HCT116 (cell line): ENCODE measurements at regions not wholly inside any gene's neighbourhood (a gene's known extent, or its start where the extent isn't known, plus 50 kb on each side); places are given as distances from the start of the nearest gene placed in this dataset.

ENCODE experiments used
- ATAC-seq: fragments of 200-7000 bp; cut with Tn5 transposase; 2 replicates; pipeline ENCODE4 v1.9.1; 2020; ENCODE audit warnings: mild to moderate bottlenecking, moderate library complexity
- BruUV-seq: library from RNA; stranded (reverse); fragments of 400-500 nt; replicated peaks from 2 replicates; lab custom pipeline; 2021; lab: Mats Ljungman, UMichigan
- CTCF ChIA-PET: fragments of 300-600 bp; sonication (Branson Sonifier 250); formaldehyde crosslinking; loops from one replicate; lab custom pipeline; 2021; ENCODE audit warnings: antibody characterized with exemption; lab: Charles Lee
- POLR2A ChIA-PET: fragments of 300-600, 350-600 bp; sonication (Branson Sonifier 250); formaldehyde crosslinking; loops from one replicate; lab custom pipeline; 2021; ENCODE audit warnings: antibody characterized with exemption; lab: Charles Lee
- RAD21 ChIA-PET, 2 experiments: fragments of 300-600 bp; sonication (Branson Sonifier 250); formaldehyde crosslinking; loops; one replicate each; lab custom pipeline; 2023; ENCODE audit warnings: low total read pairs in 2 of 2; ENCODE audit not compliant: uncharacterized antibody in 2 of 2, unreplicated experiment in 2 of 2, low non-redundant PET in 1 of 2; lab: Charles Lee
- DNase-seq: peaks from one replicate; pipeline ENCODE4 v3.0.0-alpha.2; 2010; ENCODE audit warnings: low read depth, low spot score
- H2AFZ ChIP-seq: fragments of 200-600 bp; shearing (Covaris generic), sonication (generic); 2 replicates; pipeline ENCODE4 v1.6.1; 2017; ENCODE audit warnings: low read depth, mixed run types, mixed read lengths, antibody characterized with exemption, low read length; ENCODE audit not compliant: poor library complexity, severe bottlenecking
- H3K27ac ChIP-seq: 2 replicates; pipeline ENCODE4 v1.5.1; 2012; ENCODE audit warnings: low read depth, low read length
- H3K27me3 ChIP-seq: fragments of 200-600 bp; sonication (generic); 2 replicates; pipeline ENCODE4 v1.6.1; 2016; ENCODE audit warnings: mixed run types, low read length, mixed read lengths; ENCODE audit not compliant: insufficient read depth
- H3K36me3 ChIP-seq, 2 experiments: fragments of 200-500 bp in 1 of 2; fragments of 200-600 bp in 1 of 2; sonication (Bioruptor generic) in 1 of 2; sonication (generic) in 1 of 2; 2 replicates each; pipeline versions ENCODE4 v1.5.1 to v1.6.1; 2014 to 2016; ENCODE audit warnings: low read length in 2 of 2, inconsistent platforms in 1 of 2, mixed read lengths in 1 of 2, mixed run types in 1 of 2; ENCODE audit not compliant: insufficient read depth in 2 of 2, control insufficient read depth in 1 of 2
- H3K4me1 ChIP-seq, 2 experiments: fragments of 200-600 bp in 1 of 2; sonication (generic) in 1 of 2; 2 replicates each; pipeline versions ENCODE4 v1.5.1 to v1.6.1; 2012 to 2017; ENCODE audit warnings: low read length in 2 of 2, inconsistent platforms in 1 of 2, mild to moderate bottlenecking in 1 of 2, mixed read lengths in 1 of 2, mixed run types in 1 of 2, moderate library complexity in 1 of 2; ENCODE audit not compliant: insufficient read depth in 2 of 2, control insufficient read depth in 1 of 2
- H3K4me2 ChIP-seq: fragments of 200-600 bp; sonication (generic); 2 replicates; pipeline ENCODE4 v1.6.1; 2017; ENCODE audit warnings: mixed run types, low read length, mixed read lengths
- H3K4me3 ChIP-seq, 2 experiments: fragments of 200-600 bp in 1 of 2; sonication (generic) in 1 of 2; replicated peaks in 1 of 2; 2 replicates each; pipeline ENCODE4 v1.5.1; 2011 to 2016; ENCODE audit warnings: low read length in 2 of 2, control low read depth in 1 of 2, low read depth in 1 of 2, mild to moderate bottlenecking in 1 of 2, mixed read lengths in 1 of 2, mixed run types in 1 of 2
- H3K79me2 ChIP-seq: fragments of 200-600 bp; sonication (generic); 2 replicates; pipeline ENCODE4 v1.6.1; 2017; ENCODE audit warnings: mild to moderate bottlenecking, mixed run types, low read length, moderate library complexity, mixed read lengths; ENCODE audit not compliant: insufficient read depth
- H3K9ac ChIP-seq: fragments of 200-600 bp; sonication (generic); 2 replicates; pipeline ENCODE4 v1.6.1; 2016; ENCODE audit warnings: low read length, mixed read lengths
- H3K9me2 ChIP-seq: fragments of 200-600 bp; sonication (generic), shearing (Covaris generic); 2 replicates; pipeline ENCODE4 v1.6.1; 2017; ENCODE audit warnings: mixed run types, mild to moderate bottlenecking, moderate library complexity; ENCODE audit not compliant: insufficient read depth
- H3K9me3 ChIP-seq, 2 experiments: fragments of 200-500 bp in 1 of 2; fragments of 200-600 bp in 1 of 2; sonication (Bioruptor generic) in 1 of 2; sonication (generic) in 1 of 2; 2 replicates each; pipeline ENCODE4 v1.6.1; 2014 to 2017; ENCODE audit warnings: low read length in 2 of 2, mixed read lengths in 2 of 2, inconsistent platforms in 1 of 2, low read depth in 1 of 2, mild to moderate bottlenecking in 1 of 2, mixed run types in 1 of 2, moderate library complexity in 1 of 2; ENCODE audit not compliant: control insufficient read depth in 1 of 2, insufficient read depth in 1 of 2
- H4K20me1 ChIP-seq: fragments of 200-600 bp; sonication (generic), shearing (Covaris generic); 2 replicates; pipeline ENCODE4 v1.6.1; 2017; ENCODE audit warnings: mixed run types, mild to moderate bottlenecking, moderate library complexity; ENCODE audit not compliant: insufficient read depth
- EGR1 ChIP-seq: IDR thresholded peaks from 2 replicates; pipeline ENCODE4 v1.6.1; 2012; ENCODE audit warnings: low read depth
- ELF1 ChIP-seq: IDR thresholded peaks from 2 replicates; pipeline ENCODE4 v1.6.1; 2012; ENCODE audit warnings: low read depth, borderline replicate concordance
- EZH2phosphoT487 ChIP-seq: fragments of 200-600 bp; IDR thresholded peaks from 2 replicates; pipeline ENCODE4 v1.6.1; 2018; ENCODE audit warnings: antibody characterized with exemption, borderline replicate concordance
- RAD21 ChIP-seq: IDR thresholded peaks from 2 replicates; pipeline ENCODE4 v1.6.1; 2012; ENCODE audit warnings: low read depth, mild to moderate bottlenecking
- SP1 ChIP-seq: IDR thresholded peaks from 2 replicates; pipeline ENCODE4 v1.6.1; 2012; ENCODE audit warnings: low read depth
- YY1 ChIP-seq: IDR thresholded peaks from 2 replicates; pipeline ENCODE4 v1.6.1; 2011; ENCODE audit warnings: low read length, low read depth, moderate library complexity, mild to moderate bottlenecking; ENCODE audit not compliant: insufficient replicate concordance; ENCODE audit errors: extremely low read depth
- ZNF274 ChIP-seq: fragments of 200-500 bp; sonication (Bioruptor generic); IDR thresholded peaks from 2 replicates; pipeline ENCODE4 v1.6.1; 2014; ENCODE audit warnings: mild to moderate bottlenecking, low read depth, low read length, inconsistent platforms
- intact Hi-C: fragments of 100-400 bp; cut with micrococcal nuclease; formaldehyde crosslinking; loops from 2 replicates; pipeline ENCODE4 v1.10.0; 2022
- TF ChIP-seq, protein P1 (sequence below): IDR thresholded peaks from 2 replicates; pipeline ENCODE4 v1.6.1; 2011; ENCODE audit warnings: mild to moderate bottlenecking, low read length, moderate library complexity; ENCODE audit not compliant: insufficient replicate concordance; ENCODE audit errors: extremely low read depth
- TF ChIP-seq, protein P2 (sequence below): IDR thresholded peaks from 2 replicates; pipeline ENCODE4 v1.6.1; 2012
- TF ChIP-seq, protein P3 (sequence below): IDR thresholded peaks from 2 replicates; pipeline ENCODE4 v1.6.1; 2012

DNA sequence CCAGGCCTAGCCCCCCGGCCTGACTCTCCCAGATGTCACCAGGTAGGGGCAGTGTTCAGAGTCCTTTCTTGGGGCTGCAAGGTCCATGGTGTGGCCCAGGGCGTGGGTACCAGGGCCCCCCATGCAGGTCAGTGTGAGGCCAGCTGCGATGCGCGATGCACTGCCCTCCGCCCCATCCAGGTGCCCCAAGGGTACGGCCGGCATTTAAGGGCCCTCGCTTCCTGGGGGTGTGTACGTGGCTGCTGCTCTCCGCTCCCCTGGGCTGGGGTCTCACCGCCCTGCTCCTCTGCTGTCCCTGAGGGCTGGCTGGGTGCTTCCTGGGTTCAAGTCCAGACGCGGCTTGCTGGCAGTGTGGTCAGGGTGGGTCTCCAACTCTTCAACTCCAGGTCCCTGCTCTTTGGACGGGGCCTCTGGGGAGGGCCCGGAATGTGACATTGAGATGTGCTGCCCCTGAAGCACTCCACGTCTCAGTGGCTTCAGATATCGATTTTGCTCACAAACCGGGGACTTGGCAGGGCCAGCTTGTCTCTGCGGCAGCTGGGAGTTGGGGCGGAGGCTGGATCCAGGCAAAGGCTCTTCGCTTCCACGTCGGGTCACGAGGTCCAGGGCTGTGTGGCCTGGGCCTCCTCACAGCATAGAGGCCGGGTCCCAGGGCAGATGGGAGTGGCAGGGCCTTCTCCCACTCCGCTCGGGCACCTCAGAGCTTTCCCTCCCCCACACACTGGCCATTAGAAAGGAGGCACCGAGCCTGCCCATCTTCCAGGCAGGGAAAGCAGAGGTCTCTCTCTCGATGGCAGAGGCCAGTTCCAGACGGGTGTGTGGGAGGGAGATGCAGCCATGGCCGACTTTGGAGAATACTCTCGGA is 93.2 kb downstream of the UNCX start:
- Histone ChIP-seq H3K27me3 (no peaks in the 10 kb centered on the region), H3K27ac (no peak overlapping the region), H3K36me3 (no peaks in the 10 kb centered on the region), H2AFZ (no peak overlapping the region), H3K9me2 (no peaks in the 10 kb centered on the region), H3K4me2 (no peak overlapping the region), H3K4me1 (no peaks in the 10 kb centered on the region), H3K9ac (no peak overlapping the region), H4K20me1 (no peaks in the 10 kb centered on the region), H3K4me3 (no peak overlapping the region), H3K79me2 (no peaks in the 10 kb centered on the region), H3K9me3 (no peaks in the 10 kb centered on the region)
- ATAC-seq: no peak
- CTCF ChIA-PET: no interaction called here
- RAD21 ChIA-PET: no interaction called here
- POLR2A ChIA-PET: no interaction called here
- no TSS peak for BruUV-seq
- no peak for TF ChIP-seq EGR1
- TF ChIP-seq ZNF274: no peak
- TF ChIP-seq, protein P1, sequence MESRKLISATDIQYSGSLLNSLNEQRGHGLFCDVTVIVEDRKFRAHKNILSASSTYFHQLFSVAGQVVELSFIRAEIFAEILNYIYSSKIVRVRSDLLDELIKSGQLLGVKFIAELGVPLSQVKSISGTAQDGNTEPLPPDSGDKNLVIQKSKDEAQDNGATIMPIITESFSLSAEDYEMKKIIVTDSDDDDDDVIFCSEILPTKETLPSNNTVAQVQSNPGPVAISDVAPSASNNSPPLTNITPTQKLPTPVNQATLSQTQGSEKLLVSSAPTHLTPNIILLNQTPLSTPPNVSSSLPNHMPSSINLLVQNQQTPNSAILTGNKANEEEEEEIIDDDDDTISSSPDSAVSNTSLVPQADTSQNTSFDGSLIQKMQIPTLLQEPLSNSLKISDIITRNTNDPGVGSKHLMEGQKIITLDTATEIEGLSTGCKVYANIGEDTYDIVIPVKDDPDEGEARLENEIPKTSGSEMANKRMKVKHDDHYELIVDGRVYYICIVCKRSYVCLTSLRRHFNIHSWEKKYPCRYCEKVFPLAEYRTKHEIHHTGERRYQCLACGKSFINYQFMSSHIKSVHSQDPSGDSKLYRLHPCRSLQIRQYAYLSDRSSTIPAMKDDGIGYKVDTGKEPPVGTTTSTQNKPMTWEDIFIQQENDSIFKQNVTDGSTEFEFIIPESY: no peak
- TF ChIP-seq RAD21: no peak
- TF ChIP-seq, protein P2, sequence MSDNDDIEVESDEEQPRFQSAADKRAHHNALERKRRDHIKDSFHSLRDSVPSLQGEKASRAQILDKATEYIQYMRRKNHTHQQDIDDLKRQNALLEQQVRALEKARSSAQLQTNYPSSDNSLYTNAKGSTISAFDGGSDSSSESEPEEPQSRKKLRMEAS: no peak
- TF ChIP-seq EZH2phosphoT487: no peak
- TF ChIP-seq YY1: no peak
- TF ChIP-seq SP1: no peak
- TF ChIP-seq ELF1: no peak
- TF ChIP-seq, protein P3, sequence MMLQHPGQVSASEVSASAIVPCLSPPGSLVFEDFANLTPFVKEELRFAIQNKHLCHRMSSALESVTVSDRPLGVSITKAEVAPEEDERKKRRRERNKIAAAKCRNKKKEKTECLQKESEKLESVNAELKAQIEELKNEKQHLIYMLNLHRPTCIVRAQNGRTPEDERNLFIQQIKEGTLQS: no peak
- intact Hi-C loops: no loop called here
- no peak for DNase-seq
